ENCODE measurements at regions not wholly inside any gene's neighbourhood (a gene's known extent, or its start where the extent isn't known, plus 50 kb on each side); places are given as distances from the start of the nearest gene placed in this dataset.
A peak's percentile ranks its signal among the peaks of the same experiment; 100 is the strongest.

DNA sequence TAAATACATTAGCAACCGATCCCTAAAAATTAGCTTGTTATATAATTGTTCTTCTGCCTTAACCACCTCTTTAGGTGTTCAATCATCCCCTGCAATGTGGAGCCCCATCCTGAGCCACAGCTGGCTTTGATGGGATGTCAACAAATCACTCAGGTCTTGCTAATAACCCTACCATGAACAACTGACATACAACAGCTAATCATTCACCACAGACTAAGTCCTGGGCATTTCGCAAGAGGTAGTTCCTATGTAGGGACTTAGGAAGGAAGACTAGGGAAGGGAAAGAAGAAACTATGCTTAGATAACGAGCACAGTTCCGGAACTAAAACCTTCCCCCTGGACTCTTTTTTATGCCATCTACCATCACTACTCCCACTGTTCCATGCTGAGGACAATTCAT, 63.6 kb upstream of the PTCHD1 start:
- no peak for TF ChIP-seq POLR2A (IDR thresholded peaks at IDR 0.05)
- TF ChIP-seq CTCF (IDR thresholded peaks at IDR 0.05), result no peak
- Histone ChIP-seq H3K9me3 (no peaks in the 10 kb centered on the region), H3K36me3 (no peaks in the 10 kb centered on the region), H3K4me3 (no peak overlapping the region), H3K27ac (no peak overlapping the region), H3K4me1 (no peaks in the 10 kb centered on the region), H3K27me3 (no peaks in the 10 kb centered on the region)
- DNase-seq, result no peak
- 97 to 100% methylated on average over 2 to 4 of the region's 4 CpGs for WGBS, 2 donors
- intact Hi-C loops (cut with DNase I), result no loop called here

GRCh38 chrX:23276475-23276874, 58.2 kb upstream of the PTCHD1 start:
- H3K36me3 ChIP-seq, result no peaks in the 10 kb centered on the region
- intact Hi-C loops (cut with DNase I), result no loop called here
- TF ChIP-seq CTCF (IDR thresholded peaks at IDR 0.05), result no peak
- TF ChIP-seq POLR2A (IDR thresholded peaks at IDR 0.05), result no peak
- no peak for DNase-seq
- H3K27ac ChIP-seq, result peak overlapping the region; percentile 24 to 73 (median 40)
- no peaks in the 10 kb centered on the region for H3K9me3 ChIP-seq
- no peaks in the 10 kb centered on the region for H3K27me3 ChIP-seq
- no peak overlapping the region for H3K4me3 ChIP-seq
- 29 to 60% methylated on average over 4 to 5 of the region's 10 CpGs for WGBS, 2 donors
- no peaks in the 10 kb centered on the region for H3K4me1 ChIP-seq

Measured in esophagus squamous epithelium (tissue), 5 donors.